NCI-H1930 (cell line): ENCODE measurements at regions not wholly inside any gene's neighbourhood (a gene's known extent, or its start where the extent isn't known, plus 50 kb on each side); places are given as distances from the start of the nearest gene placed in this dataset.
"Not testable (repeated sequence)": the region's sequence is repeated elsewhere in the genome, so short reads cannot be mapped to it uniquely, and the experiment has no call there.

ENCODE experiments used
- DNase-seq, 2 experiments: peaks; one replicate each; lab custom pipeline; 2025; lab: John Stamatoyannopoulos, UW

GRCh38 chr11:134498326-134499139 lies 86.5 kb upstream of the B3GAT1 start:
- no peak for DNase-seq

- no peak for DNase-seq
Measured at GRCh38 chr11:134497586-134497985, 85.5 kb upstream of the B3GAT1 start.

- DNase-seq: not testable (repeated sequence)
Measured at GRCh38 chr11:134496058-134496457, 84.0 kb upstream of the B3GAT1 start.

- DNase-seq: not testable (repeated sequence)
Measured at GRCh38 chr11:134494395-134494794, 82.4 kb upstream of the B3GAT1 start.

- not testable (repeated sequence) for DNase-seq
Measured at GRCh38 chr11:134492411-134492810, 80.4 kb upstream of the B3GAT1 start.

GRCh38 chr11:134489728-134490127 lies 77.7 kb upstream of the B3GAT1 start:
- DNase-seq: no peak

GRCh38 chr11:134488913-134489312 lies 76.9 kb upstream of the B3GAT1 start:
- DNase-seq: no peak

GRCh38 chr11:134488512-134488911 lies 76.5 kb upstream of the B3GAT1 start:
- no peak for DNase-seq

GRCh38 chr11:134487696-134488095 lies 75.7 kb upstream of the B3GAT1 start:
- no peak for DNase-seq

- DNase-seq: no peak
Measured at GRCh38 chr11:134486704-134487103, 74.7 kb upstream of the B3GAT1 start.

- no peak for DNase-seq
Measured at GRCh38 chr11:134486106-134486505, 74.1 kb upstream of the B3GAT1 start.

GRCh38 chr11:134485316-134485715 lies 73.3 kb upstream of the B3GAT1 start:
- DNase-seq: no peak

- DNase-seq: no peak
Measured at GRCh38 chr11:134483857-134484256, 71.8 kb upstream of the B3GAT1 start.

GRCh38 chr11:134483291-134483690 lies 71.2 kb upstream of the B3GAT1 start:
- DNase-seq: no peak

GRCh38 chr11:134482865-134483264 lies 70.8 kb upstream of the B3GAT1 start:
- DNase-seq: no peak

- no peak for DNase-seq
Measured at GRCh38 chr11:134481933-134482527, 70.0 kb upstream of the B3GAT1 start.

- no peak for DNase-seq
Measured at GRCh38 chr11:134481135-134481534, 69.1 kb upstream of the B3GAT1 start.

- no peak for DNase-seq
Measured at GRCh38 chr11:134480136-134480712, 68.2 kb upstream of the B3GAT1 start.

GRCh38 chr11:134479206-134480135 lies 67.4 kb upstream of the B3GAT1 start:
- DNase-seq: no peak

GRCh38 chr11:134478611-134479010 lies 66.6 kb upstream of the B3GAT1 start:
- no peak for DNase-seq

- DNase-seq: no peak
Measured at GRCh38 chr11:134478176-134478575, 66.1 kb upstream of the B3GAT1 start.

GRCh38 chr11:134477486-134477885 lies 65.4 kb upstream of the B3GAT1 start:
- no peak for DNase-seq
